Uterus (tissue), 2 donors: ENCODE measurements at regions not wholly inside any gene's neighbourhood (a gene's known extent, or its start where the extent isn't known, plus 50 kb on each side); places are given as distances from the start of the nearest gene placed in this dataset.

ENCODE experiments used
- CTCF ChIP-seq, 4 experiments: fragments of 200-600 bp in 2 of 4; fragments of 450-650 bp in 2 of 4; sonication (generic) in 2 of 4; IDR thresholded peaks; one replicate each; pipeline ENCODE4 v1.5.1; 2016 to 2019; ENCODE audit warnings: antibody characterized with exemption in 4 of 4, mild to moderate bottlenecking in 2 of 4, moderate library complexity in 1 of 4
- POLR2A ChIP-seq, 2 donors: fragments of 450-650 bp; IDR thresholded peaks; one replicate each; pipeline ENCODE4 v1.6.1; 2016; ENCODE audit warnings: antibody characterized with exemption in 2 of 2, mild to moderate bottlenecking in 1 of 2, moderate library complexity in 1 of 2

GRCh38 chr5:68429510-68429909 is 214.0 kb downstream of the PIK3R1 start:
- TF ChIP-seq CTCF (IDR thresholded peaks at IDR 0.05) (no peak), POLR2A (IDR thresholded peaks at IDR 0.05) (no peak)
